HEK293 (cell line): ENCODE measurements at regions not wholly inside any gene's neighbourhood (a gene's known extent, or its start where the extent isn't known, plus 50 kb on each side); places are given as distances from the start of the nearest gene placed in this dataset.

Experiments used
- CTCF ChIA-PET: fragments of 350-600 bp; formaldehyde crosslinking; extraction: SDS; loops from one replicate; lab custom pipeline; 2021; ENCODE audit warnings: antibody characterized with exemption; lab: Yijun Ruan, JAX
- POLR2A ChIA-PET: fragments of 300-600 bp; formaldehyde crosslinking; extraction: SDS; loops from one replicate; lab custom pipeline; 2020; ENCODE audit warnings: antibody characterized with exemption, inconsistent platforms; lab: Yijun Ruan, JAX
- H3K27ac ChIP-seq: fragments of 200-500 bp; sonication (Bioruptor generic); 2 replicates; pipeline ENCODE4 v1.5.1; 2014; ENCODE audit warnings: low read depth, low read length, control low read depth, inconsistent platforms; ENCODE audit errors: extremely low read depth
- H3K36me3 ChIP-seq, 2 experiments: fragments of 200-500 bp in 1 of 2; sonication (Bioruptor generic) in 1 of 2; 1 replicate in 1 of 2; 2 replicates in 1 of 2; pipeline ENCODE4 v1.5.1; 2014 to 2017; ENCODE audit warnings: inconsistent platforms in 2 of 2, low read length in 2 of 2; ENCODE audit not compliant: control insufficient read depth in 2 of 2, insufficient read depth in 1 of 2
- H3K4me1 ChIP-seq: fragments of 200-500 bp; sonication (Bioruptor generic); 2 replicates; pipeline ENCODE4 v1.5.1; 2014; ENCODE audit warnings: mild to moderate bottlenecking, low read length, inconsistent platforms; ENCODE audit not compliant: control insufficient read depth, insufficient read depth
- H3K4me3 ChIP-seq: 2 replicates; pipeline ENCODE4 v1.5.1; 2011; ENCODE audit warnings: low read depth, mild to moderate bottlenecking, control low read depth, low read length, moderate library complexity
- H3K9me3 ChIP-seq: fragments of 200-500 bp; sonication (Bioruptor generic); 2 replicates; pipeline ENCODE4 v1.5.1; 2014; ENCODE audit warnings: low read depth, low read length, inconsistent platforms; ENCODE audit not compliant: control insufficient read depth, insufficient read depth
- HOXA7 ChIP-seq: sonication (generic); formaldehyde crosslinking; IDR thresholded peaks from 2 replicates; pipeline ENCODE4 v1.8.1; 2022; ENCODE audit warnings: missing genetic modification reagents, borderline replicate concordance
- INSM2 ChIP-seq: fragments of 450-650 bp; formaldehyde crosslinking; IDR thresholded peaks from 2 replicates; pipeline ENCODE4 v1.5.1; 2016; ENCODE audit warnings: missing biosample characterization, missing genetic modification characterization
- KLF1 ChIP-seq: fragments of 450-650 bp; formaldehyde crosslinking; IDR thresholded peaks from 2 replicates; pipeline ENCODE4 v1.5.1; 2016; ENCODE audit warnings: missing biosample characterization, missing genetic modification characterization
- PBX3 ChIP-seq: sonication (generic); formaldehyde crosslinking; IDR thresholded peaks from 2 replicates; pipeline ENCODE4 v1.8.1; 2022; ENCODE audit warnings: mild to moderate bottlenecking, moderate library complexity, missing genetic modification reagents
- ZBTB26 ChIP-seq: fragments of 450-650 bp; formaldehyde crosslinking; optimal IDR thresholded peaks from 2 replicates; pipeline ENCODE3; 2016; ENCODE audit warnings: missing biosample characterization, mild to moderate bottlenecking, missing genetic modification characterization
- ZNF169 ChIP-seq: fragments of 450-650 bp; formaldehyde crosslinking; IDR thresholded peaks from 2 replicates; pipeline ENCODE4 v1.5.1; 2016; ENCODE audit warnings: missing biosample characterization, missing genetic modification characterization
- ZNF184 ChIP-seq: fragments of 450-650 bp; IDR thresholded peaks from 2 replicates; pipeline ENCODE4 v1.5.1; 2018; ENCODE audit warnings: missing biosample characterization, mild to moderate bottlenecking, missing genetic modification characterization
- ZNF26 ChIP-seq: fragments of 450-650 bp; formaldehyde crosslinking; IDR thresholded peaks from 2 replicates; pipeline ENCODE4 v1.5.1; 2016; ENCODE audit warnings: missing biosample characterization, missing genetic modification characterization
- ZNF274 ChIP-seq, 2 experiments: fragments of 200-500 bp in 1 of 2; fragments of 450-650 bp in 1 of 2; sonication (Bioruptor generic) in 1 of 2; formaldehyde crosslinking in 1 of 2; IDR thresholded peaks; 2 replicates each; pipeline versions ENCODE4 v1.5.1 to v1.6.1; 2014 to 2016; ENCODE audit warnings: borderline replicate concordance in 1 of 2, inconsistent platforms in 1 of 2, low read length in 1 of 2, missing biosample characterization in 1 of 2, missing genetic modification characterization in 1 of 2
- ZNF391 ChIP-seq: fragments of 450-650 bp; formaldehyde crosslinking; IDR thresholded peaks from 2 replicates; pipeline ENCODE4 v1.5.1; 2016; ENCODE audit warnings: low read depth, missing biosample characterization, missing genetic modification characterization, borderline replicate concordance
- ZNF449 ChIP-seq: fragments of 450-650 bp; formaldehyde crosslinking; IDR thresholded peaks from 2 replicates; pipeline ENCODE4 v1.5.1; 2017; ENCODE audit warnings: missing biosample characterization, mild to moderate bottlenecking, missing genetic modification characterization, moderate library complexity
- ZNF518A ChIP-seq: fragments of 450-650 bp; formaldehyde crosslinking; conservative IDR thresholded peaks from 2 replicates; pipeline ENCODE4 v1.5.1; 2016; ENCODE audit warnings: low read depth, missing biosample characterization, missing genetic modification characterization
- ZNF549 ChIP-seq: fragments of 450-650 bp; IDR thresholded peaks from 2 replicates; pipeline ENCODE4 v1.5.1; 2018; ENCODE audit warnings: missing biosample characterization, missing genetic modification characterization, mild to moderate bottlenecking, inconsistent platforms, moderate library complexity
- ZNF707 ChIP-seq: fragments of 450-650 bp; formaldehyde crosslinking; IDR thresholded peaks from 2 replicates; pipeline ENCODE4 v1.5.1; 2016; ENCODE audit warnings: missing biosample characterization, missing genetic modification characterization
- ZNF792 ChIP-seq: fragments of 450-650 bp; formaldehyde crosslinking; IDR thresholded peaks from 2 replicates; pipeline ENCODE4 v1.5.1; 2016; ENCODE audit warnings: missing biosample characterization, missing genetic modification characterization

- Histone ChIP-seq H3K4me3 (no peak overlapping the region), H3K9me3 (no peaks in the 10 kb centered on the region), H3K36me3 (no peaks in the 10 kb centered on the region), H3K4me1 (no peaks in the 10 kb centered on the region), H3K27ac (no peak overlapping the region)
- POLR2A ChIA-PET = no interaction called here
- no peak for TF ChIP-seq ZNF518A (tag by site-specific recombination)
- no peak for TF ChIP-seq ZNF184 (tag by site-specific recombination)
- CTCF ChIA-PET = no interaction called here
These were observed 624.1 kb upstream of the GNPDA2 start for GRCh38 chr4:45350438-45350837.

- no peaks in the 10 kb centered on the region for H3K9me3 ChIP-seq
- CTCF ChIA-PET = no interaction called here
- H3K27ac ChIP-seq = no peak overlapping the region
- no peaks in the 10 kb centered on the region for H3K4me1 ChIP-seq
- H3K36me3 ChIP-seq = no peaks in the 10 kb centered on the region
- H3K4me3 ChIP-seq = no peak overlapping the region
- TF ChIP-seq ZNF792 (tag by site-specific recombination) = no peak
- TF ChIP-seq ZNF391 = no peak
- no peak for TF ChIP-seq ZNF169 (tag by site-specific recombination)
- TF ChIP-seq ZNF26 (tag by site-specific recombination) = no peak
- no peak for TF ChIP-seq KLF1 (tag by site-specific recombination)
- no peak for TF ChIP-seq ZBTB26 (tag by site-specific recombination)
- TF ChIP-seq ZNF549 (tag by site-specific recombination) = no peak
- no peak for TF ChIP-seq ZNF707 (tag by site-specific recombination)
- TF ChIP-seq INSM2 (tag by site-specific recombination) = no peak
- no peak for TF ChIP-seq ZNF274 (IDR thresholded peaks at IDR 0.05; ENCODE audit: low read length)
- TF ChIP-seq ZNF274 (tag by site-specific recombination; IDR thresholded peaks at IDR 0.05; ENCODE audit: borderline replicate concordance) = no peak
- no peak for TF ChIP-seq HOXA7 (CRISPR knock-in tag)
- TF ChIP-seq ZNF449 (tag by site-specific recombination) = no peak
- TF ChIP-seq PBX3 (CRISPR knock-in tag) = no peak
- POLR2A ChIA-PET = no interaction called here
These were observed 623.5 kb upstream of the GNPDA2 start for GRCh38 chr4:45349859-45350258.
